ENCODE measurements at regions not wholly inside any gene's neighbourhood (a gene's known extent, or its start where the extent isn't known, plus 50 kb on each side); places are given as distances from the start of the nearest gene placed in this dataset.

GRCh38 chr19:57002195-57002601, 117.6 kb upstream of the USP29 start:
- no peaks in the 10 kb centered on the region for H3K27me3 ChIP-seq
- TF ChIP-seq, protein P1, sequence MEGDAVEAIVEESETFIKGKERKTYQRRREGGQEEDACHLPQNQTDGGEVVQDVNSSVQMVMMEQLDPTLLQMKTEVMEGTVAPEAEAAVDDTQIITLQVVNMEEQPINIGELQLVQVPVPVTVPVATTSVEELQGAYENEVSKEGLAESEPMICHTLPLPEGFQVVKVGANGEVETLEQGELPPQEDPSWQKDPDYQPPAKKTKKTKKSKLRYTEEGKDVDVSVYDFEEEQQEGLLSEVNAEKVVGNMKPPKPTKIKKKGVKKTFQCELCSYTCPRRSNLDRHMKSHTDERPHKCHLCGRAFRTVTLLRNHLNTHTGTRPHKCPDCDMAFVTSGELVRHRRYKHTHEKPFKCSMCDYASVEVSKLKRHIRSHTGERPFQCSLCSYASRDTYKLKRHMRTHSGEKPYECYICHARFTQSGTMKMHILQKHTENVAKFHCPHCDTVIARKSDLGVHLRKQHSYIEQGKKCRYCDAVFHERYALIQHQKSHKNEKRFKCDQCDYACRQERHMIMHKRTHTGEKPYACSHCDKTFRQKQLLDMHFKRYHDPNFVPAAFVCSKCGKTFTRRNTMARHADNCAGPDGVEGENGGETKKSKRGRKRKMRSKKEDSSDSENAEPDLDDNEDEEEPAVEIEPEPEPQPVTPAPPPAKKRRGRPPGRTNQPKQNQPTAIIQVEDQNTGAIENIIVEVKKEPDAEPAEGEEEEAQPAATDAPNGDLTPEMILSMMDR (IDR thresholded peaks at IDR 0.05): no peak
- intact Hi-C loops (cut with DNase I): no loop called here
- no peak for DNase-seq (ENCODE audit: low spot score in 2 of 2)
- no peak overlapping the region for H3K27ac ChIP-seq
- peaks cover 0 to 4% of the 10 kb centered on the region in 2 donors for H3K9me3 ChIP-seq
- H3K4me3 ChIP-seq: no peak overlapping the region
- no peaks in the 10 kb centered on the region for H3K4me1 ChIP-seq
- H3K36me3 ChIP-seq: no peaks in the 10 kb centered on the region

DNA sequence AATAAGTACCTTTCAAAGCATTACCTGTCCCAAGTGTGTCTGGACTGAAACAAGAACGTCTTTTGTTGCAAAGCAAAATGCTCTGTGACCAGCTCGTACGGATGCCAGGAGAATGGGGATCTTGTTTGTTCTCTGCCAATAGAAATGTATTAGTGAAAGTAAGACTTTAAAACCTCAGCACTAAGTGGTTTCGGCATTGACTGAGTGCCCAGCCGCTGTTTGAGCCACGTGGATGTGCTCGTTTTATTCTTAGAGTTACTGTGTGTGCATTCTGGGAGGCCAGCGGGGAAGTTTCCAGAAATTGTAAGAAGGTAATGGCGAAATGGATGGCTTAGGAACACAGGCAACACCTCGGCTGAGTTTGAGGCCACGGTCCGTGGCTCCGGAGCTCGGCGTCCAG, 117.1 kb upstream of the USP29 start:
- Histone ChIP-seq H3K4me3 (no peak overlapping the region), H3K27ac (no peak overlapping the region)
- intact Hi-C loops (cut with DNase I): no loop called here

GRCh38 chr19:57004418-57004817, 115.4 kb upstream of the USP29 start:
- intact Hi-C loops (cut with DNase I): no loop called here
- Histone ChIP-seq H3K27me3 (no peaks in the 10 kb centered on the region), H3K9me3 (peaks cover 0 to 4% of the 10 kb centered on the region in 2 donors), H3K4me3 (no peak overlapping the region), H3K27ac (no peak overlapping the region), H3K4me1 (no peaks in the 10 kb centered on the region), H3K36me3 (no peaks in the 10 kb centered on the region)
- TF ChIP-seq, protein P1 (IDR thresholded peaks at IDR 0.05): no peak
- DNase-seq (ENCODE audit: low spot score in 2 of 2): no peak

More for the DNA sequence above, 117.1 kb upstream of the USP29 start:
- Histone ChIP-seq H3K9me3 (peaks cover 0 to 4% of the 10 kb centered on the region in 2 donors), H3K36me3 (no peaks in the 10 kb centered on the region), H3K27me3 (no peaks in the 10 kb centered on the region), H3K4me1 (no peaks in the 10 kb centered on the region)
- TF ChIP-seq, protein P1 (IDR thresholded peaks at IDR 0.05): no peak
- DNase-seq (ENCODE audit: low spot score in 2 of 2): no peak

GRCh38 chr19:57008432-57008831, 111.4 kb upstream of the USP29 start:
- no peak overlapping the region for H3K27ac ChIP-seq
- H3K9me3 ChIP-seq: peaks cover 0 to 3% of the 10 kb centered on the region in 2 donors
- no peaks in the 10 kb centered on the region for H3K36me3 ChIP-seq
- no peaks in the 10 kb centered on the region for H3K4me1 ChIP-seq
- intact Hi-C loops (cut with DNase I): no loop called here
- H3K4me3 ChIP-seq: no peak overlapping the region
- no peaks in the 10 kb centered on the region for H3K27me3 ChIP-seq
- DNase-seq (ENCODE audit: low spot score in 2 of 2): no peak
- TF ChIP-seq, protein P1 (IDR thresholded peaks at IDR 0.05): no peak

- Histone ChIP-seq H3K4me3 (no peak overlapping the region), H3K27me3 (no peaks in the 10 kb centered on the region), H3K36me3 (no peaks in the 10 kb centered on the region), H3K4me1 (no peaks in the 10 kb centered on the region), H3K27ac (no peak overlapping the region), H3K9me3 (peaks cover 0 to 8% of the 10 kb centered on the region in 2 donors)
- intact Hi-C loops (cut with DNase I): no loop called here
- DNase-seq (ENCODE audit: low spot score in 2 of 2): no peak
- TF ChIP-seq, protein P1 (IDR thresholded peaks at IDR 0.05): no peak
Measured at GRCh38 chr19:57010541-57010940, 109.2 kb upstream of the USP29 start.

- Histone ChIP-seq H3K36me3 (no peaks in the 10 kb centered on the region), H3K4me1 (no peaks in the 10 kb centered on the region), H3K9me3 (peaks cover 0 to 16% of the 10 kb centered on the region in 2 donors), H3K27me3 (no peaks in the 10 kb centered on the region), H3K4me3 (no peak overlapping the region), H3K27ac (no peak overlapping the region)
- no peak for DNase-seq (ENCODE audit: low spot score in 2 of 2)
- intact Hi-C loops (cut with DNase I): no loop called here
- TF ChIP-seq, protein P1 (IDR thresholded peaks at IDR 0.05): no peak
Measured at GRCh38 chr19:57016076-57016475, 103.7 kb upstream of the USP29 start.
